SW480 (cell line): ENCODE measurements at regions not wholly inside any gene's neighbourhood (a gene's known extent, or its start where the extent isn't known, plus 50 kb on each side); places are given as distances from the start of the nearest gene placed in this dataset.

Experiments
- DNase-seq: peaks from one replicate; pipeline ENCODE4 v3.0.0-alpha.2; 2016; ENCODE audit warnings: low spot score

- no peak for DNase-seq
Measured at GRCh38 chr9:7871977-7872730, 72.6 kb upstream of the DMAC1 start.

DNA sequence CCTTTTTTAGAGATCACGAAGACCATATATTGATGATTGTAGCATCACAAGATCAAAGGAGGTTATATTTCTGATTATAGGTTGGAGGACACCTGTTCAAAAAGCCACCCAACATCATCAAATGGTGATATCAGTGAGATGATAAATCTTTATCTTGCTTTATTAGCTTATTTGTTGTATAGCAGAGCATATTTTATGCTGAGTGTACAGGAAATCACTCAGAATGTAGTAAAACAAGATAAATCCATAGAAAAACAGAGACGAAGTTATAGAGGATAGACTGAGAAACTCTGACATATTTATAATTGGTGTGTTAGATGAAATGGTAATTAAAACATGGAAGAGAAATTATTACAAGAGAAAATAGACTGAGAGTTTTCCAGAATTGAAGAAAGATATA is 69.8 kb upstream of the DMAC1 start:
- no peak for DNase-seq

DNA sequence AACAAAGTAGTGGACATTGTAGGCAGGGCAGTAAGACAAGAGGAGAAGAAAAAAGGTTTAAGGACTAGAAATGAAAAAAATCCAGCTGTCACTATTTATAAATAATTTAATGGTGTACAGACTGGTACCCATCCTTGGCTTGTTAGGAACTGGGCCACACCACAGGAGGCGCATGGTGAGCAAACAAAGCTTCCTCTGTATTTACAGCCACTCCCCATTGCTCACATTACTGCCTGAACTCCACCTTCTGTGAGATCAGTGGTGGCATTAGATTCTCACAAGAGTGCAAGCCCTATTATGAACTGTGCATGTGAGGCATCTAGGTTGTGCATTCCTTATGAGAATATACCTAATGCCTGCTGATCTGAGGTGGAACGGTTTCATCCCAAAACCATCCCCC is 62.6 kb upstream of the DMAC1 start:
- DNase-seq: peak; percentile 12

DNA sequence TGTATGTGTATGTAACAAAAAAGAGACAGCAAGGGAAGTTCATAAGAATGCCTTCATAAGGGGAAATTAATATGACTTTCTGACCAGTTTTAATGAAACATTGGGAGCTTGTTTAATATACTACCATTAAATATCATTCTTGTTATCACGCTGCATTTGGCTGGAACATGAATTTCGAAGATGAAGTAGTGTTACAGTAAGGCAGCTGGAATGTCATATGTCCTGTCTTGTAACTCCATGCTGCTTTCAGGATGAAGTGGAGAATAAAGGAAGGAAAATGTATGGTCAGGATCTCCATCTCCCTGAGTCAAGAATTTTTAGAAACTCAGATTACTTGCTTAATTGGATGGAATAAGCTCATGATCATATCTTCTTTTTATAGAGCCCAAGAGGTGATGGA is 61.5 kb upstream of the DMAC1 start:
- DNase-seq: no peak

DNA sequence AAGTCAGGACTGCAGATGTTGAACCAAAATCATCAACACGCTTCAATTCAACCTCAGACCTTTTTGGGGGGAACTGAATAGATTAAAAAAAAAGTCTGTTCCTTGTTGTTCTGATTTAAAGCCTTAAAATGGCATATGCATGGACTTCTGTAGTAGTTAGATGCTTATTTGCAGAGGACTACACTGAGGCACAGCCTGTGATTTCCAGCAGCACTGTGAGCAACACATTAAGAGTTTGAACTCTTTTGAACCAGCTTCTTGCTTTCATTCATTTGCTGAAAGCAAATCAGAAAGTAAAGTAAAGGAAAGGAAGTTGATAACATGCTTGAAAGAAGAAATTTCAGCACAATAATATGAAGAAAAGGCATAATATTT is 60.7 kb upstream of the DMAC1 start:
- no peak for DNase-seq

- DNase-seq: no peak
Measured at GRCh38 chr9:7859701-7860334, 60.2 kb upstream of the DMAC1 start.

DNA sequence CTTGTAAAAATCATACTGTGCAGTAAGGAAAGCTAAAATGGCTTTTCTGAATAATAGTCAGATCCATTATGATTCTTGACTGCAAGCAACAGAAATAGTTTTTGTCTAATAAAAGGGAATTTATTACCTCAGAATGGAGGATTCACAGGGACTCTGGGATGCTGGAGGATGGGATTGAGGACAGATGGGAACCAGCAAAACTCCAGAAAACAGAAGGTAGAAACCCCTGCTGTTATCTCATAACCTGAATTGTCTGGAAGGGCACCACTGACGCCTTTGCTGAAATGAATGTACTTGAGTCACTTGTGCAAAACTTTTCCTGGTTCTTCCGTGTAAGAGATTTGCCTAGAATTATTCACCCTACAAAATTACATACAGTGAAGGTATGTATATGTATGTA is 58.6 kb upstream of the DMAC1 start:
- DNase-seq: no peak

DNA sequence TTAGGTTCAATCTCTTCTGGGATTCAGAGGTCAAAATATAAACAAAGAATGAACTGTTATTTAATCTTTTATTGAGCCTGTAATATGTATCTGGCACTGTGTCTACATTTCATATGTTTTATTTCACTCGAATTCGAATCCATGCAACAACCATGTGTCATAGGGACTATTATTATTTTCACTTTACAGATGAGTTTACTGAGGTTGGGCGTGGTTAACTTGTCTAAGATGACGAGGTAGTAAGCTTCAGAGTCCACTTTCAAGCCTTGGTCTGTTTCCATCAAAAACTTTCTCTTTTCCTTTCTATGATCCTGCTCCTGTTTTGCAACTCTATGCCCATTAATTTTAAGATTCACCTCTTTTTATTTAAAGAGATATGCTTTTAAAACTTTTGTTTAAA is 55.2 kb upstream of the DMAC1 start:
- no peak for DNase-seq
